ENCODE measurements at regions not wholly inside any gene's neighbourhood (a gene's known extent, or its start where the extent isn't known, plus 50 kb on each side); places are given as distances from the start of the nearest gene placed in this dataset.

DNA sequence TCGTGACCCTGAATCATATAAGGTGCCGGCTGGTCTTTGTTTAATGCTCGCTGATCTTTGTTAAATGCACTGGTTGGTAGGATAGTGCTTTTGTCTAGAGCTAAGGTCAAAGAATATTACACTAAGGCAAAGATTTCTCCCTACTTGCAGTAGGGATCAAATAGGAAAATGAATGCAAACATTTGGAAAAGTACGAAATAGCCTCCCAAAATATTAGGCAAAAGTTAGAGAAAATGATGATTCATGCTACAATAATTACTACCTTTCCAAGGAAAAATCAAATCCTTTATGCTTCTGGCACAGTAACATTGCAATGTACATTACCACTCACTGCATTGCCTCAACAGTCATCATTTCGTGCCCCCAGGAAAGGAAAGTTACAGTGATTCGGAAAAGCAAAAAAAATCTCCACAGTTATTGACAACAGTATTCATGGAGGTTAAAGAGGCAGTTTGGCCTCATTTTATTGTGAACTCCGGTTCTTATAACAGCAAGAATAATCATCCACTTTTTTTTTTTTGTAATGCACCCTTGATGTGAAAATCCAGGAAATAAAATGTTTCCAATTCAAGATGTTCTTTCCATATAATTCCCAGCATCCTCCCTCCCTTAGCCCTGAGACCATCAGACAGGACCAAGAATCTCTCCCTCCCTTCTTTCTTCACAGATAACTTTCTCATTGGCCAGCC, 61.7 kb upstream of the ZMYND8 start:
- ChIA-PET CTCF (no interaction called here), POLR2A (no interaction called here)
- Histone ChIP-seq H3K4me3 (ENCODE audit: low read depth, low read length) (no peak overlapping the region), H3K36me3 (ENCODE audit: control insufficient read depth, insufficient read depth, low read length) (no peaks in the 10 kb centered on the region), H3K27me3 (ENCODE audit: control insufficient read depth, insufficient read depth, low read length) (no peaks in the 10 kb centered on the region)
- no peak for DNase-seq (ENCODE audit: low read depth)
- TF ChIP-seq CTCF (IDR thresholded peaks at IDR 0.05; ENCODE audit: insufficient read depth, low read depth, low read length) = no peak

DNA sequence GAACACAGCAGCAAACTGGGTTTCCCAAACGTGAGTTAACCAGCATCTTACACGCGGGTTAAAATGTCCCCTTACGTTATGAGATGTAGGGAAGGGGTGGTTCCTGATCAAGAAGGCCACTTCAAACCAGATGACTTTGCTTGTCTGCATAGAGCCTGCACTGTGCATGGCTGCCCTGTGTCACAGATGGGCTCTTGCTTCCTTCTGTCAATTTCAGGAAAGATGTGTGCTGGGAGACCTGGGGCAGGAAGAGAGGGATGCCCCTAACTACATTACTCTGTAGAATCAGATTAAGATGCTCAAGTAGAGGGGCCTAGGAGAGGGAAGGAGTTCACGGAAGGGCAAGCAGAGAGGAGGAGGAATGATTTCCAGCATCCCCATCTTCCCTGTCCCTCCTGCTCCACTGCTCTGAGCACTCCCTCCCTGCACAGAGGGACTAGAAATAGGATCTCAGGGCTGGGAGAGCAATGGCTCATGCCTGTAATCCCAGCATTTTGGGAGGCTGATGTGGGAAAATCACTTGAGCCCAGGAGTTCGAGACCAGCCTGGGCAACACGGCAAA, 63.5 kb upstream of the ZMYND8 start:
- DNase-seq (ENCODE audit: low read depth) = no peak
- H3K4me3 ChIP-seq (ENCODE audit: low read depth, low read length) = no peak overlapping the region
- no peak for TF ChIP-seq CTCF (IDR thresholded peaks at IDR 0.05; ENCODE audit: insufficient read depth, low read depth, low read length)
- ChIA-PET POLR2A (no interaction called here), CTCF (no interaction called here)
- no peaks in the 10 kb centered on the region for H3K27me3 ChIP-seq (ENCODE audit: control insufficient read depth, insufficient read depth, low read length)
- H3K36me3 ChIP-seq (ENCODE audit: control insufficient read depth, insufficient read depth, low read length) = no peaks in the 10 kb centered on the region

DNA sequence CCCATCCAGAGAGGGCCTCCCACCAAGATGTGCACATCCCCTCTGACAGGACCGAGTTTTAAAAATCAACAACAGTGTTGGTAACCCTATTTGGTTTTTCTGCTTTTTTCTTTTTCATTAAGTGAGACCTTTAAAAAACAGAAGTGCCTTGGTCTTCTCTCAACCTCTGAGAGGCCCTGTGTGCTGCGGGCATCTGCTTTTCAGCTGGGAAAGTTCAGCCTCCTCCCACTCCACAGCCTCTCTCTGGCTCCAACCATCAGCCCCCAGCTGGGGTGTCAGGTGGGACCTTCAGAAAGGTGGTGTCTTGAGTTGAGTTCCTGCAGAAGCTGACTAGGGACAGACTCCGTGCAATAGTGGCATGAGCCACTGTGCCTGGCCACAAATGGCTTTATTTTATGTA, 64.6 kb upstream of the ZMYND8 start:
- no peaks in the 10 kb centered on the region for H3K27me3 ChIP-seq (ENCODE audit: control insufficient read depth, insufficient read depth, low read length)
- no peak overlapping the region for H3K4me3 ChIP-seq (ENCODE audit: low read depth, low read length)
- TF ChIP-seq CTCF (IDR thresholded peaks at IDR 0.05; ENCODE audit: insufficient read depth, low read depth, low read length) = no peak
- DNase-seq (ENCODE audit: low read depth) = no peak
- ChIA-PET CTCF (no interaction called here), POLR2A (no interaction called here)
- no peaks in the 10 kb centered on the region for H3K36me3 ChIP-seq (ENCODE audit: control insufficient read depth, insufficient read depth, low read length)

GRCh38 chr20:47423586-47423985, 67.1 kb upstream of the ZMYND8 start:
- ChIA-PET CTCF (interaction anchor here (1.1 kb wide), 1 partner anchor 21 kb away, joined by 3 read pairs; no protein-coding TSS in a partner anchor), POLR2A (no interaction called here)
- Histone ChIP-seq H3K36me3 (ENCODE audit: control insufficient read depth, insufficient read depth, low read length) (no peaks in the 10 kb centered on the region), H3K27me3 (ENCODE audit: control insufficient read depth, insufficient read depth, low read length) (no peaks in the 10 kb centered on the region), H3K4me3 (ENCODE audit: low read depth, low read length) (no peak overlapping the region)
- TF ChIP-seq CTCF (IDR thresholded peaks at IDR 0.05; ENCODE audit: insufficient read depth, low read depth, low read length) = no peak
- DNase-seq (ENCODE audit: low read depth) = no peak

- no peak for DNase-seq (ENCODE audit: low read depth)
- POLR2A ChIA-PET = no interaction called here
- Histone ChIP-seq H3K36me3 (ENCODE audit: control insufficient read depth, insufficient read depth, low read length) (no peaks in the 10 kb centered on the region), H3K27me3 (ENCODE audit: control insufficient read depth, insufficient read depth, low read length) (no peaks in the 10 kb centered on the region), H3K4me3 (ENCODE audit: low read depth, low read length) (no peak overlapping the region)
- TF ChIP-seq CTCF (IDR thresholded peaks at IDR 0.05; ENCODE audit: insufficient read depth, low read depth, low read length) = no peak
- CTCF ChIA-PET = no interaction called here
Measured at GRCh38 chr20:47427067-47427466, 70.6 kb upstream of the ZMYND8 start.
